ENCODE measurements at regions not wholly inside any gene's neighbourhood (a gene's known extent, or its start where the extent isn't known, plus 50 kb on each side); places are given as distances from the start of the nearest gene placed in this dataset.
"Not testable (repeated sequence)": the region's sequence is repeated elsewhere in the genome, so short reads cannot be mapped to it uniquely, and the experiment has no call there.

DNA sequence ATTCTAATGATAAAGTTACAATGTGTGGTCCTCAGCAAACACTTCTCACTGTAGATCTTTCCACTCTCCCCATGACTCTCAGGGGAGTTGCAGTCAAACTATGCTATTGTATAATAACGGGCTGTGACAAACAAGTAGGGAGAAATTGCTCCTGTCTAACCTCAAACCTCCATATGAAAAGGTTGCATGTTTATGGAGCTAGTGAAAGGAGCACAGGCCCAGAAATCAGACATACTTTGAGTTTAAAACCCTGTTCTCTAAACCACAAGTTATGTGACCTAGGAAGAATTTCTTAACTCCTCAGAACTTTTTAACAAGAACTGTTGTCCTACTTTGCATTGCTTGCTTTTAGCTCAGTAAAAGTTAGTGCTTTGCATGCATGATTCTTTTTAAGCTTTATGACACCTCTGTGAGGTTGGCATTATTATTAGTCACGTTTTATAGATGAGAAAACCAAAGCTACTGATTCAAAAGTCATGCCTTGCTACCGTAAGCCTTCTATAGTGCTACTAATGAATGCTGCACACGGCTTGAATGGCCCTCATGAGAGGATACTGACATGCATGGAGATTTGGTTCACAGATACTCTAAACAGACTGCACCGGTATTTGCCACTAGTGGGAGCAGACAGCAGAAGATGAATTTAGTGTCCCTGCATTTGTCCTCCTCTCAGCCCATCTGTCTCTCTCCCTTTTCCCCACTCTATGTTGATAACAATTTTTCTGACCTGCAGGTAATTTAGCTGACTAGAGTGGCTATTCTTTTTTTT is 129.5 kb upstream of the PCGF5 start:
- ATAC-seq = no peak
- 71 to 80% methylated on average over 5 of the region's 5 CpGs for WGBS, 2 donors
- H3K27me3 ChIP-seq = no peaks in the 10 kb centered on the region
- H3K9me3 ChIP-seq = no peaks in the 10 kb centered on the region
- no peaks in the 10 kb centered on the region for H3K4me1 ChIP-seq
- no peaks in the 10 kb centered on the region for H3K36me3 ChIP-seq (replicated peaks in 1 of 2; ENCODE audit: insufficient read depth in 1 of 2, low read depth in 2 of 2)
- TF ChIP-seq CTCF (IDR thresholded peaks at IDR 0.05) = no peak
- TF ChIP-seq POLR2A (IDR thresholded peaks at IDR 0.05) = no peak
- no peak for DNase-seq
- H3K27ac ChIP-seq = no peak overlapping the region
- no peak overlapping the region for H3K4me3 ChIP-seq
- intact Hi-C loops (cut with DNase I) = no loop called here

DNA sequence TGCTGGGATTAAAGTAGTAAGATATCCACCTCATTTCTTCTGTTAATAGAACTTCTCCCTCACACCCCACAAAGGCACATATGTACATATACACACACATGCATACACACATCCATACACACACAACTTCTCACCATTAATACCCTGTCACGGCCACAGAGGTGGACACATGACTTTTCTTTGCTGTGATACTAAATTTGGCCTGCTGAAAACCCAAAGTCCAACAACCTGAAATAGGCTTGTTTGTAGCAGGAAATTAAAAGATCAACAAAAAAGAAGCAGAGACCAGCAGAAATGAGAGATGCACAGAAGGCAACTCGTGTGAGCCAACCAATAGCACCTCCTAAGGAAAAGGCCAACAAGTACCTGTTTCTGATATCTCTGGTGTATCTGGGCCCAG is 128.7 kb upstream of the PCGF5 start:
- 89 to 94% methylated on average over 2 of the region's 2 CpGs for WGBS, 2 donors
- Histone ChIP-seq H3K4me1 (no peaks in the 10 kb centered on the region), H3K4me3 (no peak overlapping the region), H3K9me3 (no peaks in the 10 kb centered on the region), H3K36me3 (replicated peaks in 1 of 2; ENCODE audit: insufficient read depth in 1 of 2, low read depth in 2 of 2) (no peaks in the 10 kb centered on the region), H3K27me3 (no peaks in the 10 kb centered on the region), H3K27ac (no peak overlapping the region)
- TF ChIP-seq CTCF (IDR thresholded peaks at IDR 0.05) (no peak), POLR2A (IDR thresholded peaks at IDR 0.05) (no peak)
- intact Hi-C loops (cut with DNase I) = no loop called here
- DNase-seq (no peak), ATAC-seq (no peak)

DNA sequence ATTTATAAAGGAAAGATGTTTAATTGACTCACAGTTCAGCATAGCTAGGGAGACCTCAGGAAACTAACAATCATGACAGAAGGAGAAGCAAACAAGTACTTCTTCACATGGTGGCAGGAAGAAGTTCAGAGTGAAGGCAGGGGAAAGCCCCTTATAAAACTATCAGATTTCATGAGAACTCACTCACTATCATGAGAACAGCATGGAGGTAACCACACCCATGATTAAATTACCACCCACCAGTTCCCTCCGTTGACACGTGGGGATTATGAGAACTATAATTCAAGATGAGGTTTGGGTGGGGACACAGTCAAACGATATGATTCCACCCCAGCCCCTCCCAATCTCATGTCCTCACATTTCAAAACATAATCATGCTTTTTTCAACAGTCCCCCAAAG is 124.2 kb upstream of the PCGF5 start:
- intact Hi-C loops (cut with DNase I) = no loop called here
- TF ChIP-seq CTCF (IDR thresholded peaks at IDR 0.05) (no peak), POLR2A (IDR thresholded peaks at IDR 0.05) (no peak)
- Histone ChIP-seq H3K36me3 (replicated peaks in 1 of 2; ENCODE audit: insufficient read depth in 1 of 2, low read depth in 2 of 2) (no peaks in the 10 kb centered on the region), H3K4me1 (no peaks in the 10 kb centered on the region), H3K9me3 (no peaks in the 10 kb centered on the region), H3K27me3 (no peaks in the 10 kb centered on the region), H3K4me3 (no peak overlapping the region), H3K27ac (no peak overlapping the region)
- ATAC-seq (no peak), DNase-seq (no peak)
- WGBS, 2 donors = 53 to 60% methylated on average over 3 of the region's 3 CpGs

DNA sequence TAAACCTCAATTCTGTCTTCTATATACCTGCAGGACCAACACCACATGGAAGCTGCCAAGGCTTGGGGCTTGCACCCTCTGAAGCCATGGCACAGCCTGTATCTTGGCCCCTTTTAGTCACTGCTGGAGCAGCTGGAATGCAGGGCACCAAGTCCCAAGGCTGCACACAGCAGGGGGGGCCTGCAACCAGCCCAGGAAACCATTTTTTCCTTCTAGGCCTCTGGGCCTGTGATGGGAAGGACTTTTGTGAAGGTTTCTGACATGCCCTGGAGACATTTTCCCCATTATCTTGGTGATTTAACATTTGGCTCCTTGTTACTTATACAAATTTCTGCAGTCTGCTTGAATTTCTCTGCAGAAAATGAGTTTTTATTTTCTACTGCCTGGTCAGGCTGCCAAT is 123.2 kb upstream of the PCGF5 start:
- ATAC-seq (no peak), DNase-seq (no peak)
- Histone ChIP-seq H3K4me1 (no peaks in the 10 kb centered on the region), H3K4me3 (no peak overlapping the region), H3K27me3 (no peaks in the 10 kb centered on the region), H3K9me3 (no peaks in the 10 kb centered on the region), H3K36me3 (replicated peaks in 1 of 2; ENCODE audit: insufficient read depth in 1 of 2, low read depth in 2 of 2) (no peaks in the 10 kb centered on the region), H3K27ac (no peak overlapping the region)
- intact Hi-C loops (cut with DNase I) = no loop called here
- TF ChIP-seq CTCF (IDR thresholded peaks at IDR 0.05) (no peak), POLR2A (IDR thresholded peaks at IDR 0.05) (no peak)

DNA sequence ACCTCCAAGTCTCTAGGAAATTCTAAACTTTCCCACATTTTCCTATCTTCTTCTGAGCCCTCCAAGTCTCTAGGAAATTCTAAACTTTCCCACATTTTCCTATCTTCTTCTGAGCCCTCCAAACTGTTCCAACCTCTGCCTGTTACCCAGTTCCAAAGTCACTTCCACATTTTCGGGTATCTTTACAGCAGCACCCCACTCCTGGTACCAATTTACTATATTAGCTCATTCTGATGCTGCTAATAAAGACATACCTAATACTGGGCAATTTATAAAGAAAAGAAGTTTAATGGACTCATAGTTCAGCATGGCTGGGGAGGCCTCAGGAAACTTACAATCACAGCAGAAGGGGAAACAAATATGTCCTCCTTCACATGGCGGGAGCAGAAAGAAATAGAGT is 122.4 kb upstream of the PCGF5 start:
- H3K4me1 ChIP-seq; H3K27me3 ChIP-seq; intact Hi-C loops (cut with DNase I); ATAC-seq; H3K9me3 ChIP-seq; H3K27ac ChIP-seq; H3K36me3 ChIP-seq (replicated peaks in 1 of 2; ENCODE audit: insufficient read depth in 1 of 2, low read depth in 2 of 2); DNase-seq; H3K4me3 ChIP-seq: not testable (repeated sequence)
- WGBS, 2 donors = 92 to 94% methylated on average over 2 of the region's 2 CpGs

Measured in body of pancreas (tissue), 4 donors.